ENCODE measurements at regions not wholly inside any gene's neighbourhood (a gene's known extent, or its start where the extent isn't known, plus 50 kb on each side); places are given as distances from the start of the nearest gene placed in this dataset.

GRCh38 chr16:13561291-13562070 is 358.5 kb upstream of the ERCC4 start:
- no peak for TF ChIP-seq POLR2A (IDR thresholded peaks at IDR 0.05; ENCODE audit: low read length)
- TF ChIP-seq GATA1 (IDR thresholded peaks at IDR 0.05; ENCODE audit: low read depth, low read length), result no peak

Measured in erythroblast (primary cell).